Natural killer cell (primary cell): ENCODE measurements at regions not wholly inside any gene's neighbourhood (a gene's known extent, or its start where the extent isn't known, plus 50 kb on each side); places are given as distances from the start of the nearest gene placed in this dataset.

Experiments used
- ATAC-seq, 3 donors: fragments of 150-1000 bp in 2 of 3; fragments of 200-7000 bp in 1 of 3; cut with Tn5 transposase; 1 replicate in 1 of 3; 2 replicates in 2 of 3; pipeline ENCODE4 v1.10.0; 2021; ENCODE audit warnings: mild to moderate bottlenecking in 2 of 3, moderate library complexity in 2 of 3
- DNase-seq, 2 donors: peaks; one replicate each; pipeline versions ENCODE4 v3.0.0 to v3.0.0-alpha.2; 2013 to 2021; ENCODE audit warnings: mixed read lengths in 1 of 2
- H3K27ac ChIP-seq: one replicate; pipeline ENCODE4 v1.5.1; 2013; ENCODE audit warnings: mild to moderate bottlenecking, low read length
- H3K27me3 ChIP-seq: one replicate; pipeline ENCODE4 v1.6.1; 2013; ENCODE audit warnings: low read length; ENCODE audit not compliant: control insufficient read depth, insufficient read depth
- H3K36me3 ChIP-seq: one replicate; pipeline ENCODE4 v1.6.1; 2013; ENCODE audit warnings: low read length; ENCODE audit not compliant: control insufficient read depth, insufficient read depth
- H3K4me1 ChIP-seq: one replicate; pipeline ENCODE4 v1.6.1; 2013; ENCODE audit warnings: low read length; ENCODE audit not compliant: control insufficient read depth, insufficient read depth
- H3K4me3 ChIP-seq: one replicate; pipeline ENCODE4 v1.5.1; 2013; ENCODE audit warnings: low read length
- H3K9me3 ChIP-seq: one replicate; pipeline ENCODE4 v1.6.1; 2013; ENCODE audit warnings: low read length; ENCODE audit not compliant: control insufficient read depth, insufficient read depth
- H3K27ac Mint-ChIP-seq, 2 donors: one replicate each; pipeline ENCODE4 v1.8.0; 2022; ENCODE audit warnings: mild to moderate bottlenecking in 2 of 2, mixed read lengths in 2 of 2, moderate library complexity in 1 of 2
- H3K27me3 Mint-ChIP-seq, 2 donors: one replicate each; pipeline ENCODE4 v1.8.0; 2022; ENCODE audit warnings: low read depth in 2 of 2, mixed read lengths in 2 of 2
- H3K36me3 Mint-ChIP-seq: one replicate; pipeline ENCODE4 v1.8.0; 2022; ENCODE audit warnings: mixed read lengths
- H3K4me1 Mint-ChIP-seq, 2 donors: one replicate each; pipeline ENCODE4 v1.8.0; 2022; ENCODE audit warnings: mixed read lengths in 2 of 2
- H3K4me3 Mint-ChIP-seq: one replicate; pipeline ENCODE4 v1.8.0; 2022; ENCODE audit warnings: mild to moderate bottlenecking, moderate library complexity, mixed read lengths
- H3K9me3 Mint-ChIP-seq, 2 donors: one replicate each; pipeline ENCODE4 v1.8.0; 2022; ENCODE audit warnings: mixed read lengths in 2 of 2
- CTCF ChIP-seq: fragments of 200-600 bp; IDR thresholded peaks from one replicate; pipeline ENCODE4 v1.8.0; 2022; ENCODE audit warnings: antibody characterized with exemption
- WGBS: methylation state at CpG from one replicate; pipeline ENCODE4 v1.1.7; 2013; ENCODE audit warnings: missing lambda C conversion rate; ENCODE audit not compliant: insufficient coverage; 5-methylcytosine and 5-hydroxymethylcytosine counted together
- intact Hi-C: fragments of 100-400 bp; cut with micrococcal nuclease; formaldehyde crosslinking; loops from one replicate; pipeline ENCODE4 v1.14.2; 2022

- no peaks in the 10 kb centered on the region for H3K4me1 ChIP-seq
- intact Hi-C loops: no loop called here
- H3K27ac ChIP-seq: no peak overlapping the region
- 79% methylated on average over 5 of the region's 7 CpGs for WGBS
- no peaks in the 10 kb centered on the region for H3K9me3 ChIP-seq
- Mint-ChIP-seq H3K27ac (no peak overlapping the region), H3K4me3 (no peak overlapping the region), H3K9me3 (peaks cover 0 to 3% of the 10 kb centered on the region in 2 donors), H3K4me1 (no peaks in the 10 kb centered on the region), H3K27me3 (no peaks in the 10 kb centered on the region), H3K36me3 (no peaks in the 10 kb centered on the region)
- H3K36me3 ChIP-seq: no peaks in the 10 kb centered on the region
- no peak for DNase-seq
- TF ChIP-seq CTCF: no peak
- no peak for ATAC-seq
- no peaks in the 10 kb centered on the region for H3K27me3 ChIP-seq
- no peak overlapping the region for H3K4me3 ChIP-seq
These were observed 894.4 kb downstream of the BCL11A start for GRCh38 chr2:59658906-59659635.

GRCh38 chr2:59655809-59656208 is 897.6 kb downstream of the BCL11A start:
- no peaks in the 10 kb centered on the region for H3K36me3 ChIP-seq
- no peak for DNase-seq
- H3K27me3 Mint-ChIP-seq: no peaks in the 10 kb centered on the region
- H3K36me3 Mint-ChIP-seq: no peaks in the 10 kb centered on the region
- H3K9me3 ChIP-seq: no peaks in the 10 kb centered on the region
- H3K4me3 Mint-ChIP-seq: no peak overlapping the region
- H3K4me1 ChIP-seq: no peaks in the 10 kb centered on the region
- 97% methylated on average over 9 of the region's 9 CpGs for WGBS
- H3K27ac ChIP-seq: no peak overlapping the region
- H3K27me3 ChIP-seq: no peaks in the 10 kb centered on the region
- intact Hi-C loops: no loop called here
- no peak for TF ChIP-seq CTCF
- H3K4me3 ChIP-seq: no peak overlapping the region
- no peak for ATAC-seq
- H3K4me1 Mint-ChIP-seq: no peaks in the 10 kb centered on the region
- peaks cover 0 to 5% of the 10 kb centered on the region in 2 donors for H3K9me3 Mint-ChIP-seq
- H3K27ac Mint-ChIP-seq: no peak overlapping the region

DNA sequence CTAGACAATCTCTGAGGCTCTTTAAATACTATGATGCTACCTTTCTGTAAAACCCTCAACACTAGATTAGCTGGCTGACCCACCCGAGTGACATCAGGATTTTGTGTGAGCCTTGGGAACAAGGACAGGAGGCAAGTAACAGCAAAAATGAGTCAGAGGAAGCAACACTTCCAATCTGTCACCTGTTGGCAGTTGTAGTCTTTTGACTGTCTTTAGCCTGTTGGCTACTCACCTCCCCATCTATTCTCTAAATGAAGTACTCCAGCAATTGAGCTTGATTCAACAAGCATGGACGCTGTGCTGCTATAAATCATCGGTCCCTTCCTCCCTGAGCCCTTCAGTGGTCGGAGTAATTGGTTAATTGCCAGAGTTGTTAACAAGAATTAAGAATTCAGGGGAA is 898.7 kb downstream of the BCL11A start:
- Mint-ChIP-seq H3K27me3 (no peaks in the 10 kb centered on the region), H3K36me3 (no peaks in the 10 kb centered on the region), H3K4me1 (no peaks in the 10 kb centered on the region), H3K27ac (no peak overlapping the region), H3K9me3 (peaks cover 0 to 5% of the 10 kb centered on the region in 2 donors), H3K4me3 (no peak overlapping the region)
- H3K4me3 ChIP-seq: no peak overlapping the region
- intact Hi-C loops: no loop called here
- no peak overlapping the region for H3K27ac ChIP-seq
- no peaks in the 10 kb centered on the region for H3K9me3 ChIP-seq
- WGBS: 89% methylated on average over 3 of the region's 4 CpGs
- DNase-seq (no peak), ATAC-seq (no peak)
- H3K36me3 ChIP-seq: no peaks in the 10 kb centered on the region
- H3K4me1 ChIP-seq: no peaks in the 10 kb centered on the region
- TF ChIP-seq CTCF: no peak
- H3K27me3 ChIP-seq: no peaks in the 10 kb centered on the region

GRCh38 chr2:59653164-59653563 is 900.3 kb downstream of the BCL11A start:
- intact Hi-C loops: no loop called here
- Histone ChIP-seq H3K36me3 (no peaks in the 10 kb centered on the region), H3K27me3 (no peaks in the 10 kb centered on the region), H3K4me3 (no peak overlapping the region), H3K9me3 (no peaks in the 10 kb centered on the region), H3K27ac (no peak overlapping the region), H3K4me1 (no peaks in the 10 kb centered on the region)
- no peaks in the 10 kb centered on the region for H3K4me1 Mint-ChIP-seq
- DNase-seq (no peak), ATAC-seq (no peak)
- H3K27ac Mint-ChIP-seq: no peak overlapping the region
- no peak overlapping the region for H3K4me3 Mint-ChIP-seq
- H3K36me3 Mint-ChIP-seq: no peaks in the 10 kb centered on the region
- no peak for TF ChIP-seq CTCF
- no peaks in the 10 kb centered on the region for H3K27me3 Mint-ChIP-seq
- 57% methylated on average over 2 of the region's 2 CpGs for WGBS
- H3K9me3 Mint-ChIP-seq: peaks cover 3 to 5% of the 10 kb centered on the region in 2 donors
